Hepatocyte (in vitro differentiated cells): ENCODE measurements at regions not wholly inside any gene's neighbourhood (a gene's known extent, or its start where the extent isn't known, plus 50 kb on each side); places are given as distances from the start of the nearest gene placed in this dataset.

Source experiments
- CTCF ChIP-seq: fragments of 200-600 bp; sonication (generic); IDR thresholded peaks from 2 replicates; pipeline ENCODE4 v1.5.1; 2016; ENCODE audit warnings: antibody characterized with exemption, mild to moderate bottlenecking; ENCODE audit not compliant: poor library complexity
- EZH2 ChIP-seq: fragments of 200-600 bp; sonication (generic); IDR thresholded peaks from 2 replicates; pipeline ENCODE4 v1.6.1; 2016; ENCODE audit warnings: antibody characterized with exemption, mild to moderate bottlenecking, borderline replicate concordance
- EZH2phosphoT487 ChIP-seq: fragments of 200-600 bp; sonication (generic); IDR thresholded peaks from one replicate; pipeline ENCODE4 v1.6.1; 2018; ENCODE audit warnings: antibody characterized with exemption, mild to moderate bottlenecking, low read depth, moderate library complexity; ENCODE audit not compliant: unreplicated experiment, severe bottlenecking

DNA sequence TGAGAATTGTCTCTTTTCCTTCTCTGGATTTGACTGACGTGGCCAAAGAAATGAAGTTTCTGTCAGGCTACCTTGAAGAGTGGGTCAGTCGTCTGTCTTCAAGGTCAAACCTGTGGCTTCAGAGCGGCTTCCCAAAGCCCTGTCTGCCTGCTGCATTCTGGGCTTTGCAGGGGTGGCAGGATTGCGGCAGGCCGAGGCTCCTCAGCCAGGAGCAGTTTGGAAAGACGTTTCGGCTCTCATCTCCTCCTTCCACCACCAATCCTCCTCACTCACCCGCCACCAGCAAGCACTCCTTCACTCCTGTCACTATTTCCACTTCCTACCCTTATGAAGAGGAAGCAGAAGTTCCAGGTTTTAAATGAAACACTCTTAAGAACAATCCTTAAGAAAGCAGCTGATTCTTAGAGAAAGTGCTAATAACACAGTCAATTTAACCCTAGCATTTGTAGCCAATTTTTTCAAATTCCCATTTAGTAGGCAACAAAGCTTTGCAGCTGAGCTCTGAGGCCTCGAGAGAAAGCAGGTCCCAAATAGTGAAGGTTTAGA lies 351.7 kb downstream of the ZNF608 start:
- TF ChIP-seq CTCF (no peak), EZH2 (no peak), EZH2phosphoT487 (no peak)
